22Rv1 (cell line): ENCODE measurements at regions not wholly inside any gene's neighbourhood (a gene's known extent, or its start where the extent isn't known, plus 50 kb on each side); places are given as distances from the start of the nearest gene placed in this dataset.

Experiments
- H3K27ac ChIP-seq: fragments of 450-650 bp; 2 replicates; pipeline ENCODE4 v1.5.1; 2017
- CTCF ChIP-seq: fragments of 450-650 bp; IDR thresholded peaks from 2 replicates; pipeline ENCODE4 v1.5.1; 2017; ENCODE audit warnings: mild to moderate bottlenecking
- ZFX ChIP-seq: fragments of 450-650 bp; IDR thresholded peaks from 2 replicates; pipeline ENCODE4 v1.6.1; 2017; ENCODE audit warnings: antibody characterized with exemption, borderline replicate concordance

GRCh38 chr4:144288011-144288903 lies 147.7 kb upstream of the GYPA start:
- TF ChIP-seq ZFX = no peak
- no peak for TF ChIP-seq CTCF
- H3K27ac ChIP-seq = no peak overlapping the region

GRCh38 chr4:144289667-144290428 lies 149.3 kb upstream of the GYPA start:
- no peak overlapping the region for H3K27ac ChIP-seq
- no peak for TF ChIP-seq CTCF
- no peak for TF ChIP-seq ZFX

GRCh38 chr4:144291164-144291563 lies 150.6 kb upstream of the GYPA start:
- no peak overlapping the region for H3K27ac ChIP-seq
- TF ChIP-seq ZFX = no peak
- no peak for TF ChIP-seq CTCF

- TF ChIP-seq ZFX (no peak), CTCF (no peak)
- H3K27ac ChIP-seq = no peak overlapping the region
Observed at GRCh38 chr4:144294211-144294610, 153.7 kb upstream of the GYPA start.

GRCh38 chr4:144295286-144295995 lies 154.9 kb upstream of the GYPA start:
- TF ChIP-seq ZFX (no peak), CTCF (no peak)
- no peak overlapping the region for H3K27ac ChIP-seq

GRCh38 chr4:144296941-144297340 lies 156.4 kb upstream of the GYPA start:
- no peak for TF ChIP-seq ZFX
- no peak for TF ChIP-seq CTCF
- H3K27ac ChIP-seq = no peak overlapping the region
